K562 (cell line): ENCODE measurements at regions not wholly inside any gene's neighbourhood (a gene's known extent, or its start where the extent isn't known, plus 50 kb on each side); places are given as distances from the start of the nearest gene placed in this dataset.
A peak's percentile ranks its signal among the peaks of the same experiment; 100 is the strongest.

ENCODE experiments used
- ATAC-seq: fragments of 200-7000 bp; cut with Tn5 transposase; 3 replicates; pipeline ENCODE4 v1.9.1; 2020; ENCODE audit warnings: moderate library complexity
- BruUV-seq: library from RNA; stranded (reverse); fragments of 400-500 nt; replicated peaks from 2 replicates; lab custom pipeline; 2021; lab: Mats Ljungman, UMichigan
- CTCF ChIA-PET: fragments of 300-600 bp; formaldehyde crosslinking; extraction: SDS; loops from one replicate; lab custom pipeline; 2021; ENCODE audit warnings: low intra/inter-chr PET ratio; lab: Yijun Ruan, JAX
- POLR2A ChIA-PET: fragments of 300-600, 350-650 bp; sonication (Branson Sonifier 250); formaldehyde crosslinking; extraction: SDS; loops from one replicate; lab custom pipeline; 2021; ENCODE audit warnings: antibody characterized with exemption, inconsistent platforms; lab: Yijun Ruan, JAX
- DNase-seq, 4 experiments: peaks; one replicate each; pipeline versions ENCODE4 v3.0.0 to v3.0.0-alpha.2; 2011 to 2018; ENCODE audit warnings: low spot score in 3 of 4, mixed read lengths in 3 of 4; ENCODE audit errors: extremely low read depth in 1 of 4
- FAIRE-seq: peaks from 2 replicates; lab custom pipeline; 2011; peaks lifted over from hg19 to GRCh38; lab: Jason Lieb, UNC
- H2AFZ ChIP-seq: 2 replicates; pipeline ENCODE4 v1.6.0; 2011; ENCODE audit warnings: low read depth, low read length, control low read depth, inconsistent platforms
- H3K27ac ChIP-seq: fragments of 200-600 bp; 3 replicates; pipeline ENCODE4 v1.8.0; 2011; ENCODE audit warnings: low read depth, mild to moderate bottlenecking, control low read depth, inconsistent platforms, low read length, moderate library complexity, mixed read lengths; ENCODE audit errors: extremely low read depth
- H3K27me3 ChIP-seq, 2 experiments: fragments of 300-600 bp in 1 of 2; 2 replicates in 1 of 2; 3 replicates in 1 of 2; pipeline versions ENCODE4 v1.6.0 to v1.8.0; 2011; ENCODE audit warnings: inconsistent platforms in 2 of 2, low read length in 2 of 2, mild to moderate bottlenecking in 1 of 2, mixed read lengths in 1 of 2, moderate library complexity in 1 of 2; ENCODE audit not compliant: control insufficient read depth in 2 of 2, insufficient read depth in 2 of 2
- H3K36me3 ChIP-seq: fragments of 300-600 bp; 3 replicates; pipeline ENCODE4 v1.8.0; 2011; ENCODE audit warnings: mild to moderate bottlenecking, low read length, inconsistent platforms; ENCODE audit not compliant: control insufficient read depth, insufficient read depth
- H3K4me1 ChIP-seq, 2 experiments: fragments of 200-600 bp in 1 of 2; replicated peaks in 1 of 2; 2 replicates in 1 of 2; 3 replicates in 1 of 2; pipeline versions ENCODE4 v1.5.1 to v1.8.0; 2011; ENCODE audit warnings: inconsistent platforms in 2 of 2, low read length in 2 of 2, mild to moderate bottlenecking in 1 of 2, mixed read lengths in 1 of 2, moderate library complexity in 1 of 2; ENCODE audit not compliant: control insufficient read depth in 2 of 2, insufficient read depth in 2 of 2
- H3K4me2 ChIP-seq: 2 replicates; pipeline ENCODE4 v1.6.1; 2011; ENCODE audit warnings: low read length, control low read depth, inconsistent platforms, mixed read lengths; ENCODE audit not compliant: insufficient read depth
- H3K4me3 ChIP-seq: fragments of 200-600 bp; sonication (generic), shearing (Covaris generic); 2 replicates; pipeline ENCODE4 v1.5.1; 2016; ENCODE audit warnings: control low read depth, inconsistent platforms
- H3K79me2 ChIP-seq: fragments of 200-600 bp; 3 replicates; pipeline ENCODE4 v1.8.0; 2011; ENCODE audit warnings: low read length, inconsistent platforms; ENCODE audit not compliant: control insufficient read depth, insufficient read depth
- H3K9ac ChIP-seq, 2 experiments: 2 replicates each; pipeline versions ENCODE4 v1.6.0 to v1.6.1; 2011; ENCODE audit warnings: low read depth in 2 of 2, low read length in 2 of 2, control low read depth in 1 of 2, inconsistent platforms in 1 of 2, mild to moderate bottlenecking in 1 of 2, mixed read lengths in 1 of 2; ENCODE audit not compliant: insufficient read depth in 1 of 2
- H3K9me1 ChIP-seq: one replicate; pipeline ENCODE4 v1.6.0; 2011; ENCODE audit warnings: inconsistent platforms, mild to moderate bottlenecking, low read length, moderate library complexity; ENCODE audit not compliant: control insufficient read depth, insufficient read depth
- H3K9me3 ChIP-seq: replicated peaks from 2 replicates; pipeline ENCODE4 v1.5.1; 2011; ENCODE audit warnings: low read depth, low read length, inconsistent platforms; ENCODE audit not compliant: control insufficient read depth, insufficient read depth
- H4K20me1 ChIP-seq: replicated peaks from 2 replicates; pipeline ENCODE4 v1.6.1; 2011; ENCODE audit warnings: low read length, inconsistent platforms, mixed read lengths; ENCODE audit not compliant: control insufficient read depth, insufficient read depth
- ADNP ChIP-seq: fragments of 200-800 bp; sonication (Bioruptor generic); IDR thresholded peaks from 2 replicates; pipeline ENCODE4 v1.6.1; 2016; ENCODE audit warnings: missing genetic modification characterization, missing compliant biosample characterization
- BCOR ChIP-seq: fragments of 450-650 bp; IDR thresholded peaks from 2 replicates; pipeline ENCODE4 v1.6.1; 2016
- C11orf30 ChIP-seq: fragments of 450-650 bp; IDR thresholded peaks from 2 replicates; pipeline ENCODE4 v1.6.1; 2016; ENCODE audit warnings: low read depth, mild to moderate bottlenecking
- CBX1 ChIP-seq: sonication (generic); IDR thresholded peaks from 2 replicates; pipeline ENCODE4 v1.6.1; 2016; ENCODE audit warnings: antibody characterized with exemption, low read depth, mild to moderate bottlenecking
- HDAC2 ChIP-seq: fragments of 450-650 bp; IDR thresholded peaks from 2 replicates; pipeline ENCODE4 v1.6.1; 2016; ENCODE audit warnings: mild to moderate bottlenecking
- KDM1A ChIP-seq, 2 experiments: fragments of 450-650 bp; IDR thresholded peaks; 2 replicates each; pipeline ENCODE4 v1.6.1; 2016; ENCODE audit warnings: mild to moderate bottlenecking in 2 of 2
- LEF1 ChIP-seq: fragments of 450-650 bp; IDR thresholded peaks from 2 replicates; pipeline ENCODE4 v1.6.1; 2016; ENCODE audit warnings: mild to moderate bottlenecking
- NFATC3 ChIP-seq: fragments of 450-650 bp; IDR thresholded peaks from 2 replicates; pipeline ENCODE4 v1.6.1; 2017; ENCODE audit warnings: mild to moderate bottlenecking
- PHF20 ChIP-seq: fragments of 450-650 bp; IDR thresholded peaks from 2 replicates; pipeline ENCODE4 v1.6.1; 2018; ENCODE audit not compliant: partially characterized antibody
- RBM25 ChIP-seq: fragments of 200-400 bp; formaldehyde crosslinking; IDR thresholded peaks from 2 replicates; pipeline ENCODE4 v1.6.1; 2018; ENCODE audit warnings: low read length, low read depth, moderate library complexity; ENCODE audit not compliant: severe bottlenecking
- RCOR1 ChIP-seq, 2 experiments: IDR thresholded peaks; 2 replicates each; pipeline ENCODE4 v1.6.1; 2012; ENCODE audit warnings: low read depth in 2 of 2, low read length in 2 of 2, borderline replicate concordance in 1 of 2, improper control_type of control experiment in 1 of 2
- SMARCA5 ChIP-seq: fragments of 450-650 bp; IDR thresholded peaks from 2 replicates; pipeline ENCODE4 v1.6.1; 2016
- ZFP30 ChIP-seq: fragments of 250-450 bp; sonication (Bioruptor Pico); IDR thresholded peaks from 2 replicates; pipeline ENCODE4 v1.8.0; 2022; ENCODE audit warnings: moderate library complexity, mild to moderate bottlenecking, inconsistent platforms, borderline replicate concordance
- WGBS: fragments of 100-300 bp; shearing (Covaris generic); methylation state at CpG from one replicate; pipeline ENCODE4 v1.1.6; 2016; ENCODE audit warnings: low coverage, mixed read lengths; ENCODE audit not compliant: insufficient coverage; ENCODE audit errors: missing lambda C conversion rate; 5-methylcytosine and 5-hydroxymethylcytosine counted together
- in situ Hi-C: fragments of 300-500 bp; cut with MboI; formaldehyde crosslinking; loops from 4 replicates; pipeline ENCODE4 v1.15.0; 2018; ENCODE audit warnings: inconsistent platforms, mixed read lengths
- intact Hi-C: fragments of 100-400 bp; cut with micrococcal nuclease; formaldehyde crosslinking; loops from 2 replicates; pipeline ENCODE4 v1.14.2; 2022
- TF ChIP-seq, protein P1 (sequence below): fragments of 250-450 bp; sonication (Bioruptor Pico); IDR thresholded peaks from 2 replicates; pipeline ENCODE4 v1.4.0; 2020; ENCODE audit warnings: borderline replicate concordance

DNA sequence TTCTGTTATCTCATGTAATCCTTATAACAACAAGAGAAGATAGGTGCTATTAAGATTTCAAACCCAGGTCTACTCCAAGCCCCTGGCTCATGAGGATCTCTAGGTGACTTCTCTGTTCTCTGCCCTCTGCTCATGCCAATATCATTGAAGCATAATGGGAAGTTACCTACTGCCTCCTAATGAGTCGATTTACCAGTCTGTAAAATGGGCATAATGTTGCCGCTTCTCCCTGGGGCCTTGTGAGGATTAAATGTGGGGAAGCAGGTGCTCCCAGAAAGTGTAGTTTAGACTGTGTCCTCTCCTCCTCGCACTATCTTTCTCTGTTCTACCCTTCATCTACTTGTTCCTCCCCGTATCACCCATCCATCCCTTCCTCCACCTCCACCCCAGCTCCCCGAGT, 169.2 kb upstream of the LHX5 start (continued):
- peak; percentile 72 for TF ChIP-seq HDAC2
- no peak for TF ChIP-seq C11orf30
- TF ChIP-seq LEF1 = no peak
- TF ChIP-seq ZFP30 (CRISPR knock-in tag) = no peak
- TF ChIP-seq SMARCA5 = peak; percentile 85

DNA sequence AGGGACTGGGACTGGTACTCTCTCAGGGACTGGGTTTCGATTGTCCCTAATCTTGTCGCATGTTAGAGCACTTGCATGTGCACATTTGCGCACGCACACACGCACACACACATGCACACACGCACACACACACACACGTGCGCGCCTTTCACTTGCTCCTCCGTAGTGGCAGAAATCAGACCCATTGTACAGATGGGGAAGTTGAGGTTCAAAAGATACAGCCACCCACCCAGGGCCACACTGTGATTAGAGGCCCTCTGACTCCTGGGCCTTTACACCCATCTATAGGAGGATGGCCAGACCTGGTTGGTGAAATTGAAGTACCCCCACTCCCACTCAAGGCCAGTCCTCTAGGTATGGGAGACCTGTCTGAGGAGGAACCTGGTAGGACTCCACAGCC, 167.8 kb upstream of the LHX5 start:
- FAIRE-seq = no peak
- WGBS = 88% methylated on average over 10 of the region's 10 CpGs
- H3K4me3 ChIP-seq = no peak overlapping the region
- H3K36me3 ChIP-seq = no peaks in the 10 kb centered on the region
- no peaks in the 10 kb centered on the region for H3K79me2 ChIP-seq
- H2AFZ ChIP-seq = no peak overlapping the region
- in situ Hi-C loops = no loop called here
- ATAC-seq = no peak
- H3K4me2 ChIP-seq = no peak overlapping the region
- H3K27me3 ChIP-seq = no peaks in the 10 kb centered on the region; a peak in 1 of 5 replicates
- H3K9ac ChIP-seq = no peak overlapping the region
- H4K20me1 ChIP-seq = no peaks in the 10 kb centered on the region; the same call in 1 of the 2 replicates
- no peaks in the 10 kb centered on the region for H3K9me1 ChIP-seq
- no TSS peak for BruUV-seq
- DNase-seq = no peak
- TF ChIP-seq NFATC3 = no peak
- TF ChIP-seq BCOR = peak; percentile 97
- TF ChIP-seq SMARCA5 = peak; percentile 92
- TF ChIP-seq CBX1 = 0 out of 2 replicates have a peak, but pooled peaks have one; percentile 48
- TF ChIP-seq KDM1A (IDR thresholded peaks at IDR 0.05) = peak; percentile 80 to 90
- peak; percentile 62 for TF ChIP-seq RBM25
- TF ChIP-seq, protein P1, sequence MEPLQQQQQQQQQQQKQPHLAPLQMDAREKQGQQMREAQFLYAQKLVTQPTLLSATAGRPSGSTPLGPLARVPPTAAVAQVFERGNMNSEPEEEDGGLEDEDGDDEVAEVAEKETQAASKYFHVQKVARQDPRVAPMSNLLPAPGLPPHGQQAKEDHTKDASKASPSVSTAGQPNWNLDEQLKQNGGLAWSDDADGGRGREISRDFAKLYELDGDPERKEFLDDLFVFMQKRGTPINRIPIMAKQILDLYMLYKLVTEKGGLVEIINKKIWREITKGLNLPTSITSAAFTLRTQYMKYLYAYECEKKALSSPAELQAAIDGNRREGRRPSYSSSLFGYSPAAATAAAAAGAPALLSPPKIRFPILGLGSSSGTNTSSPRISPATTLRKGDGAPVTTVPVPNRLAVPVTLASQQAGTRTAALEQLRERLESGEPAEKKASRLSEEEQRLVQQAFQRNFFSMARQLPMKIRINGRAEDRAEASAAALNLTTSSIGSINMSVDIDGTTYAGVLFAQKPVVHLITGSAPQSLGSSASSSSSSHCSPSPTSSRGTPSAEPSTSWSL = no peak
- peak; percentile 77; the same call in 1 of the 2 replicates for TF ChIP-seq HDAC2
- peak; percentile 52 for TF ChIP-seq PHF20
- peak in 1 of 2 experiments; percentile 60; a peak in 1 of 4 replicates for TF ChIP-seq RCOR1 (IDR thresholded peaks at IDR 0.05; ENCODE audit: borderline replicate concordance in 1 of 2, low read depth in 2 of 2, low read length in 2 of 2)
- peak; percentile 81 for TF ChIP-seq ADNP
- CTCF ChIA-PET = no interaction called here
- H3K4me1 ChIP-seq = peaks cover 9 to 30% of the 10 kb centered on the region in 2 experiments; a peak in 4 of 5 replicates
- no peaks in the 10 kb centered on the region for H3K9me3 ChIP-seq
- no peak overlapping the region for H3K27ac ChIP-seq
- POLR2A ChIA-PET = no interaction called here
- intact Hi-C loops = no loop called here
